ENCODE measurements at regions not wholly inside any gene's neighbourhood (a gene's known extent, or its start where the extent isn't known, plus 50 kb on each side); places are given as distances from the start of the nearest gene placed in this dataset.

- no peak overlapping the region for H3K27ac Mint-ChIP-seq
- no peak for TF ChIP-seq CTCF (IDR thresholded peaks at IDR 0.05)
- POLR2A ChIA-PET: no interaction called here
- no peaks in the 10 kb centered on the region for H3K9me3 Mint-ChIP-seq
- no peak for DNase-seq
- no peak for ATAC-seq
- H3K27me3 Mint-ChIP-seq: no peaks in the 10 kb centered on the region
- CTCF ChIA-PET: no interaction called here
- H3K4me1 Mint-ChIP-seq (ENCODE audit: low read depth): no peaks in the 10 kb centered on the region
- H3K36me3 Mint-ChIP-seq (ENCODE audit: low read depth): no peaks in the 10 kb centered on the region
- intact Hi-C loops (cut with micrococcal nuclease): no loop called here
- no peak overlapping the region for H3K4me3 Mint-ChIP-seq
Observed at GRCh38 chr10:105597312-105597711, 956.2 kb downstream of the SORCS3 start.

DNA sequence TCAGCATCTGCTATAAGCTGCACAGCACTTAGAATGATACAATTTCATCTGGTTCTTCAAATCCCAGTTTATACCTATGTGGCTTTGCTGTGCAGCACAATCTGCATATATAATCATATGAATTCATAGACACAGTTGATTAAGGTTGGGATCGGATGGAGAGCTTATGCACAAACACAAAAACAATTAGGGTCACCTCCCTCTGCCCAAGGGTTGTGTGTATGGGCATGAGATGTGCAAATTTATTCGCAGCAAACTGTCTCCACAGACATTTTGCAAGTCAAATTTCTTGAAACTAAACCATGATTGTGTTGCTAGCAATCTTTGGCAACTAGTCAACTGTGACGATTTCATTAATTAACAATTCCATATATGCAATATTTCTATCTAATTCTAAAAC lies 955.7 kb downstream of the SORCS3 start:
- Mint-ChIP-seq H3K4me3 (no peak overlapping the region), H3K27ac (no peak overlapping the region), H3K36me3 (ENCODE audit: low read depth) (no peaks in the 10 kb centered on the region), H3K4me1 (ENCODE audit: low read depth) (no peaks in the 10 kb centered on the region), H3K9me3 (no peaks in the 10 kb centered on the region), H3K27me3 (no peaks in the 10 kb centered on the region)
- POLR2A ChIA-PET: no interaction called here
- TF ChIP-seq CTCF (IDR thresholded peaks at IDR 0.05): no peak
- intact Hi-C loops (cut with micrococcal nuclease): no loop called here
- ATAC-seq: no peak
- CTCF ChIA-PET: no interaction called here
- DNase-seq: no peak

DNA sequence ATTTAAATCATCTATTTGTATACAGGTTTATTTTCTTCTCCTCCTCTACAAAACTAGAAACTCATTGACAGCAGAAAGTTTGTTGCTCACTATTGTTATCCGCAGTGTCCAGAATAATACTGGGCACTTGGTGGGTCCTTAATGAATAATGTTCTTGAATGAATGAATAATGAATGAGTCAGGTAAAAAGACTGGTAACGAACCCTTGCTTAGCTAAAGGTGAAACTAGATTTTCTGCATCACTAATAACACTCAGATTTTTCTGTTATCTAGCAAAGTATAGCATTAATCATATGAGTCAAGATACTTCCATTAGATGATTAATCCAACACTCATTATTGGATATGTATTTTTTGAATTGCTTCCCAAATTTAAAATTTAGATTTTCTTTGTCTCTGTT lies 953.2 kb downstream of the SORCS3 start:
- DNase-seq (no peak), ATAC-seq (no peak)
- Mint-ChIP-seq H3K4me1 (ENCODE audit: low read depth) (no peaks in the 10 kb centered on the region), H3K9me3 (no peaks in the 10 kb centered on the region), H3K4me3 (no peak overlapping the region), H3K27ac (no peak overlapping the region), H3K36me3 (ENCODE audit: low read depth) (no peaks in the 10 kb centered on the region), H3K27me3 (no peaks in the 10 kb centered on the region)
- intact Hi-C loops (cut with micrococcal nuclease): no loop called here
- no peak for TF ChIP-seq CTCF (IDR thresholded peaks at IDR 0.05)
- ChIA-PET CTCF (no interaction called here), POLR2A (no interaction called here)

GRCh38 chr10:105592468-105592867 lies 951.4 kb downstream of the SORCS3 start:
- no peak for ATAC-seq
- H3K27me3 Mint-ChIP-seq: no peaks in the 10 kb centered on the region
- intact Hi-C loops (cut with micrococcal nuclease): no loop called here
- no peak overlapping the region for H3K4me3 Mint-ChIP-seq
- H3K9me3 Mint-ChIP-seq: no peaks in the 10 kb centered on the region
- H3K36me3 Mint-ChIP-seq (ENCODE audit: low read depth): no peaks in the 10 kb centered on the region
- CTCF ChIA-PET: no interaction called here
- POLR2A ChIA-PET: no interaction called here
- DNase-seq: no peak
- no peak for TF ChIP-seq CTCF (IDR thresholded peaks at IDR 0.05)
- H3K4me1 Mint-ChIP-seq (ENCODE audit: low read depth): no peaks in the 10 kb centered on the region
- no peak overlapping the region for H3K27ac Mint-ChIP-seq

- TF ChIP-seq CTCF (IDR thresholded peaks at IDR 0.05): no peak
- ChIA-PET CTCF (no interaction called here), POLR2A (no interaction called here)
- H3K4me3 Mint-ChIP-seq: no peak overlapping the region
- ATAC-seq (no peak), DNase-seq (no peak)
- no peak overlapping the region for H3K27ac Mint-ChIP-seq
- no peaks in the 10 kb centered on the region for H3K36me3 Mint-ChIP-seq (ENCODE audit: low read depth)
- no peaks in the 10 kb centered on the region for H3K9me3 Mint-ChIP-seq
- H3K4me1 Mint-ChIP-seq (ENCODE audit: low read depth): no peaks in the 10 kb centered on the region
- intact Hi-C loops (cut with micrococcal nuclease): no loop called here
- no peaks in the 10 kb centered on the region for H3K27me3 Mint-ChIP-seq
Observed at GRCh38 chr10:105586451-105587098, 945.5 kb downstream of the SORCS3 start.
